AG08395 (cell line): ENCODE measurements at regions not wholly inside any gene's neighbourhood (a gene's known extent, or its start where the extent isn't known, plus 50 kb on each side); places are given as distances from the start of the nearest gene placed in this dataset.
"Not testable (repeated sequence)": the region's sequence is repeated elsewhere in the genome, so short reads cannot be mapped to it uniquely, and the experiment has no call there.

Source experiments
- DNase-seq: peaks from one replicate; pipeline ENCODE4 v3.0.0; 2012; ENCODE audit warnings: mixed read lengths, low spot score

DNA sequence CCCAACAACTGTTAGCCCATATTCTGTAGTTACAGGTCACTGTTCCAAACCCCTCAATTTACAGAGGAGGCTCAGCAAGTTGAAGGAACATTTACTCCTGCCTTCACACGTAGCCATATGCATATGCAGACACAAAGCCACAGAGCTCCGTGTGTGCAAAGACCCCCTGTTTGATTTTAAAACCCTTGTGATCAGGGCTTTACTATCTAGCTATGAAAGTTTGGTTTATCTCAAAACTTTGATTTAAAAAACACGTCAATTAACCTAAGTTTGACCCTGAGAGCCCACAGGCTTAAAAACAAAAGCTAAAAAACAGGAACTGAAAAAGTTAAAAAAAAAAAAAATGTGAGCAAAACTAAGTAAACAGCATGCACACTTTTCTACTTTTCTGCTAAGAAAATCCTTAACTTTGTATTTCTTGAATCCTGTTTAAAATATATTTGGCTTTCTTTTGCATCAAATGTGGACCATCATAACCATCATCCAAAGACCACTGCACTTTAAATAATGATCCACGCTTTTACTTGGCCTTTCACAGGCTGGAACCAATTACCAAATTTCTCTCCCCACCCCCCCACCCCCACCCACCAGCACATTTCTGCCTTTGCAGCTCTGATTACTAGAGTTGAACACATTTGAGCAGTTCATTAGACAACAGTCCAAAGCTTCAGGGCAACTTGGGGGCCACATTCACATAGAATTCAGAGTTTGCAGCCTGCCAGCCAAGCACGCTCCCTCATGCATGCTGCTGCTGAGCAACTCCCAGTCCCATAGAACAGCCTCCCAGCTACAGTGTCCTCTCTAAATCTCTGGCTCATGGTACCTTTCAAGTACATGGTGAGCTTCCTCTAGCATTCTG lies 128.8 kb upstream of the MAP3K1 start:
- no peak for DNase-seq

DNA sequence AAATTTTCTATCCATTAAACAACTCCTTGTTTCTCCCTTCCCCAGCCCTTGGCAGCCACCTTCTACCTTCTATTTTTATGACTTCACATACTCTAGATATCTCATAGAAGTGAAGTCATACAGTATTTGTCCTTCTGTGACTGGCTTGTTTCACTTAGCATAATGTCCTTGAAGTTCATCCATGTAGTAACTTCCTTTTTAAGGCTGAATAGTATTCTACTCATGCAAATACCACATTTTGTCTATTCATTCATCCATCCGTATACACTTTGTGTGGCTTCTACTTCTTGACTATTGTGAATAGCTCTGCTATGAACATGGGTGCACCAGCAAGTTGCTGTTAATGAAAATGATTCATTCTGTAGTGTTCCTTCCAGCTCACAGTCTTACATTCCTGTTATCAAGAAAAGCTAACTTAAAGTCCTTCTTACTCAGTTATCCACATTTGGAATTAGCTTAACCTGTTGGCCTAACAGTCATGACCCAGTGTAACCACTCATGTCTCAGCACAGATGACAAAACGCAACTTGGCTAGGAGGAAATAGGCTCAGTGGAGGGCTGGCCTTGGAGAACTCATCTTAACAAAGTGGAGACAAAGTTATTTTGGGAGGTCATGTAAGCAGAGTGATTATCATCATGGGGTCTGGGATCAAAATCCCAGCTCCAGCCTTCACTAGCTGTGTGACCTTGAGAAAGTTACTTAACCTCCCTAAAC lies 129.7 kb upstream of the MAP3K1 start:
- DNase-seq = no peak

DNA sequence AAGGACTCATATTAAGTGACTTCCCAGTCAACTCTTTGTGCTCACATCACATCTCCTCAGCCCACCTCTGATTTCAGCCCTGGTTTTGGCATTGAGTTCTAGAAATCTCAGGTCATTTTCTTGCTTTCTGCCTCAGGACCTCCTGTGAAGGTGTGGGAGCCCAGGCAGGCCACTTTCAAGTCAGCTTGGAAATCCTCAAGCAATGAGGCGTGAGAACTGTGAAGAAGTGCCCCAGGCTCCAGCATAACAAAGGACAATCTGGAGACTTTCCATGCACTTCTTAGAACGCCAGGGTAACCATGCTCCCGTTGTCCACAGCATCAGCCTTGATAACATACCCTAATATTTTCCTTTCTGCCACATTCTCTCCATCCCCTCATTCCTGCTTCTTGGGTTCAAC lies 131.2 kb upstream of the MAP3K1 start:
- DNase-seq = no peak

DNA sequence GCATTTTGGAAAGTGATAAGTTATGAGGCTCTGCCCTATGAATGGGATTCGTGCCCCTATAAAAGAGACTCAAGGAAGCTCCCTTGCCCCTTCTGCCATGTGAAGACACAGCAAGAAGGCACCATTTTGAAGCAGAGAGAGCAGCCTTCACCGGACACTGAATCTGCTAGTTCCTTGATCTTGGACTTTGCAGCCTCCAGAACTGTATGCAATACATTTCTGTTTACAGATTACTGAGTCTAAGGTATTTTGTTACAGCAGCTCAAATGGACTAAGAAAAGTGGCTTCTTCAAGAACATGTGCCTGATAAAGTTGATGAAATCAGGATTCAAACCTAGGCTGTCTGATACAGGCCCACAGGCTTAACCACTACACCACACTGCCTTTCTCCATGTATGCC lies 131.6 kb upstream of the MAP3K1 start:
- no peak for DNase-seq

DNA sequence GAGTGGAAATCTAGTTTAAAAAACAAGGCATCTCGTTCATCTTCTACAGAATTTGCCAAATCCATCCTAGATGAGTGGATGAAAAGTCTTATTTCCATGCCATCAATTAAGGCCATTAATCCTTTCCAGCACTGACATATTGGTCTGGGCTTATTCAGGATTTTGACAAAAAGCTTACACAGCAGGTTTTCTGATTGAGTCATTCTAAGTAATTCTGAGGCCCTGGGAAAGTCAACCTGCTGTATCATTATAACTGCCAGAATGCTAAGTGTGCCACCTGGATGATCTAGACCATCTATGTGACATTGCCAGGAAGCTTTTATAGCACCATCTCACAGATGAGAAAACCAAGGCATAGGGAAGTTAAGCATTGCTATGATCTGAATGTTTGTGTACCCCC lies 132.1 kb upstream of the MAP3K1 start:
- no peak for DNase-seq

DNA sequence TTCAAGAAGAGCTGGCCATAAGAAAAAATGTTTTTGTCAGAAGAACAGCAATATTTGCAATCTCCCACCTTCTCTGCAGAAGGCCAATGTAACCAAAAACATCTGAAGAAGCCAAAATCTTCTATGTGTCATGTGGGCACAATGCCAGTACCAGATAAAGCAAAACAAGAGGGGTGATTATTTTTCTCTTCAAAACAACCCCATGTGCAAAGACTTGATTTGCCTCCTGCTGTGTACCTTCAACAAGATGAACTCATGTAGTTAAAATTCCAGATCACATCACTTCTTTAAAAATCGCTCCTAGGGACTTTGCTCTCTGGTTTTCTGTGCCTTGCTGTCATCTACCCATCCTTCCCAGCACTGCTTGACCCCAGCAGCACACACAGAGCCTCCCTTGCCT lies 134.0 kb upstream of the MAP3K1 start:
- DNase-seq = peak; percentile 42

DNA sequence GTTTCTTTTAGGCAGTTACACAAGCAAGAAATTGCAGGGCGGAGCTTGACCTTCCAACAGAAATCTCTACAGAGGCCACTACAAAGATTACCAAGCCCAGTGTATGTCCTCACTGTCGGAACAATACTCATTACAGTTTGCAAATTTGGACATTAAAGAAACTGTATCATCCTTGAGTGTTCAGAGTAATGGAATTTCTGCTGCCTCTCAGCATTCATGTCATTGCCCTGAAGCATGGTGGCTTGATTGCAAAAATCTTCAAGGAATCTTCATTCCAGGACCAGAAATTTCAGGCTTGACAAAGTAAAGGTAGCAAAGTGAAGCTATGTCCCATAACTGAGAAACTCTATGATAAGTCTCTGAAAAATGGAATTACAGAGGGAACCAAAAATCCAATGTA lies 134.6 kb upstream of the MAP3K1 start:
- no peak for DNase-seq

DNA sequence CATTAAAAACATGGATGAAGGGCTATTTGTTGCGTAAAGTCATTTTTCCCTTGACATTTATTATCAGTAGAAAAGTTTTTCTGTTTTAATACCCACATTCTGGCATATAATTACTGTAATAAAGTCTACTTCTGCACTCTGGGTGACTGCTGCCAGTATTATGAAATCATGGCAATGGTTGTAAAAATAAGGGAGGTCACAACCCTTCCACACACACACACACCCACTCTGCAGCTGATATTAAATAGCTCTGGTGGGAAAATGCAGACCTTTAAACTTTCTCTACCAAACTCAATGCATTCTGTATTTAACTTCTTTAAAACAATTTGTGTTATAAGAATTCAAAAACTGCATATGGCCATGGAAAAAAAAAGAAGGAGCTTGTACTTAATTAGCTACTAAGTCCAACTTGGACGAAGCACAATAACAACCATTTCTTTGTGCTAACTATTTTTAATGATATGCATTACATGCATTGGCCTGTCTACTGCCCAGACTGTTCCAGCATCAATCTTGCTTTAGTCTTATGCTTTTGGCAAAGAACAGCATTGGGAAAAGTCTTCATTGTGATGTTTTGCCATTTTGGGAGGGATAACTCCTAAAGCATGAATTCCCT lies 137.6 kb upstream of the MAP3K1 start:
- DNase-seq = no peak

DNA sequence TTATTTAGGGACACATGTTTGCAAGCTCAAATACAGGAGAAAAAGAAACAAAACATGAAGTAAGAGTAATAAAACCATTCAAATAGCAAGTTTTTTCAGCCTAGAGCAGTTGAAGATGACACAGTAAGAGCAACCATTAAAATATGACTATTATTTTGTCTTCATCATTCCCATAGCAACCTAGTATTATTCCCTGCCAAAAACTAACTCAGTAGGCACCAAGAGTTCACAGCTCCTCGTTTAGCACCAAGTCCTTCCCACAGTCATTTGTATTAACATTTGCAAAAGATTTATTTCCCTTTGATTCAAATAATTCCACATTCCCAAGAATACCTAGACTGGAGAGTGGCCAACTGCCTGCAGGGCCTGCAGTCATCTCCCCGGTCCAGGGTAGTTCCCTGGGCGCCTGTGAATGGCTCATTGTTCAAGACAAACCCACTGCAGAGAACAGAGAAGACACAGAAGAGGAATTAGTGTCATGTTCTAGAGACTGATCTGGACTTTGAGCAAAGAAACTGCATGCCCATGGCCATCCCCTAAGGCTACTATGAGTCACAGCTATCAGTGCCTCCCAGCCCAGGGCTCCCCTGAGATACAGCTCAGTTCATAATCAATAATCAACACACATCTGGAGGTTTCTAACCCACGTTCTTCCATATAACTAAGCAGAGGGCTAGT lies 139.1 kb upstream of the MAP3K1 start:
- no peak for DNase-seq

DNA sequence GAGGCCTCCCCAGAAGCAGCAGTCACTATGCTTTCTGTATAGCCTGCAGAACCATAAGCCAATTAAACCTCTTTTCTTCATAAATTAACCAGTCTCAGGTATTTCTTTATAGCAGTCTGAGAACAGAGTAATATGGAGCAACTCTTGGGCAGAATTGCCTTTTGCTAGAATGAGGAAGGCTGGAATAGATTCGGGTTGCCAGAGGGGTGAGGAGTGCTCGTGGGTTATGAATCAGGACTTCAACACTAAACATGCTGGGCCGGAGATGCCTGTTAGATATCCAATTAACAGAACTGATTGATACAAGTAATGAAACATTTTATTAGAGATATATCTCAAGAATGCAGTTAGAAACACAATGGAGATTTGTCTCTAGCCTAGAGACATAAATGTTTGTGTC lies 140.9 kb upstream of the MAP3K1 start:
- DNase-seq = no peak

DNA sequence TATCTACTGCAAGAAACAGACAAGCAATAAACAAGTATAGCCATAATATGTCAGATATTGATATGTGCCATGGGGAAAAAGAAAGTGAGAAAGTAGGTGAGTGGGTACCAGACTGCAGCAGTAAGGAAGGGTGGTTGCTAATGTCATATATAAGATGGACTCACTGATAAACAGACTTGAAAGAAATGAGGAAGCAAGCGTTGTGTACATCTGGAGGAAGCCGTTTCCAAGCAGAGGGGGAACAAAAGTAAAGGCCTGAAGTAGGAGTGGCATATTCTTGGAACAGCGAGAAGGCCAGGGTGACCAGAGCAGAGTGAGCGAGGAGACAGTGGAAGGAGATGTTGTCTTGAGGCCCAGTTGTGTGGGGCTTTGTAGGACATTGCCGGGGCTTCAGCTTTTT lies 142.2 kb upstream of the MAP3K1 start:
- DNase-seq = no peak

DNA sequence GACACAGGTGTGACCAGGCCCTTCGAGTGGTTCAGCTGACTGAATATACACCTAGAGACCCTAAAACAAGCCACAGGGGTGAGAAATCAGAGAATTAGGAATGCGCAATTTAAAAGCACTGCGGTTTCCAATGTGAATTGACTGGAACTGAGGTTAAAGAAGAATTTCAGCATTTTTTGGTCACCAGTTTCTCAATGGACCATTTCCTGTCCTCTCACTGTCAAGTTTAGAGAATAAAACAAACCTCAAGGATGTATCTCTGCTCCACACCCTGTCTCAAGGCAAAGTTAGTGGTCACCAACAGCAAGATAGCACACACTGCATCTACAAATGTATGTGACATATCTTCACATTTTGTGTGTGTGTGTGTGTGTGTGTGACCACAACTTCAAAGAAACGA lies 143.8 kb upstream of the MAP3K1 start:
- DNase-seq = no peak

DNA sequence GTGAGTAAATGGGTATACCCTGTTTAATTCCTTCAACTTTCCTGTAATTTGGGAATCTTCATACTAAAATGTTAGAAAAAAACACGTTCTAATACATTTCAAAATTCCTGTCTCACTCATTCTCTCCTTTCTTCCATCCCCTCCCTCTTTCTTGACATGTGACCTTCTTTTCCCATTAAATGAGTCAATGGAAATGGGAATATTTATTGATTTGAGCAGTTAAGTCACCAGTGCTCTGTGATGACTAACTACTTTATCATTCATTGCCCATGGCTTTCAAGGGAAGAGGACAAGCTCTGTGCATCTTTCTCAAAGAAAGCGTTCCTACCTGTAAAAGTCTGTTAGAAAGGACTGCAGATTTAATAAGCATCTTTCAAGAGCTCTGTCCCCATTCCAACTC lies 144.4 kb upstream of the MAP3K1 start:
- DNase-seq = no peak

DNA sequence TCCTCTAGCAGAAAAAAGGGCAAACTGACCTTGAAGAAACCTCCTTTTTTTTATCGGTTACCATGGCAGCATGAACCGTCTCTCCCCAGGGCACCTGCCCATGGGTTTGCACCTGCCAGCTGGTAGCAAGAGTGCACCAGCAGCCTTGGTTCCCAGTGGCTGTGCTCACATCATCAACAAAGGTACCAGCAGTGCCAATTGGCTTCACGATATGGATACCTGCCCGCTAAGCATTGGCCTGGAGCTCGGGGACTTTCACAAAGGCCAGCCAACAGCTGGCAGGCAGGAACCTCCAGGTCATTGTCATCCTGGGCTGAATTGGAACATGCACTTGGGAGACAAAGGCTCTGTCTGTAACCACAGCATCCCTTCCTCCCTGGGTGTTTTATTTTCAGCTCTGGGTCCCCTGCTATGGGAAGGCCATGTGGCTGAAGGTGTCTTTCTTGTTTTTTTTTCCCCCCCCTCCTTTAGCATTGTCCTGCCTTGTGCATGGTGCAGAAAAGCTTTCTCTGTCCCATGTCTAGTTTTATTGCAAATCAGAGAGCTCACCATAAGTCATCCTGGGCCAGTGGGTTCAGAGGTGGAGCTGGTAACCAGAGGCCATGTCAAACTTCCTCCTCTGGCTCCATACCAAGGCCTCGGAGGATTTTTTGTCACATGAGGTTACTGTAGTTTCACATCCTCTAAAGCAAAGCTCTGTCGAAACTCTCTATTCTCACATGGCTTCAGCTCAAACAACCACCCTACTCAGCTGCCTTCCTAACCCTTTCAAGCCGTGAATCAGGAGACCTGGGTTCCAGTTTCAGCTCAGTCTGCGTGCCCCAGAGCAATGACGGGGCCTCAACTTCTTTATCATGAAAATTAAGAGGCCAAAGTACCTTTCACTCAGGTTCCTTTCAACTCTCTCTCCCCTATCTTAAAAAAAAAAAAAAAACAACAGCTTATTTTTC lies 145.5 kb upstream of the MAP3K1 start:
- peak; percentile 53 for DNase-seq

DNA sequence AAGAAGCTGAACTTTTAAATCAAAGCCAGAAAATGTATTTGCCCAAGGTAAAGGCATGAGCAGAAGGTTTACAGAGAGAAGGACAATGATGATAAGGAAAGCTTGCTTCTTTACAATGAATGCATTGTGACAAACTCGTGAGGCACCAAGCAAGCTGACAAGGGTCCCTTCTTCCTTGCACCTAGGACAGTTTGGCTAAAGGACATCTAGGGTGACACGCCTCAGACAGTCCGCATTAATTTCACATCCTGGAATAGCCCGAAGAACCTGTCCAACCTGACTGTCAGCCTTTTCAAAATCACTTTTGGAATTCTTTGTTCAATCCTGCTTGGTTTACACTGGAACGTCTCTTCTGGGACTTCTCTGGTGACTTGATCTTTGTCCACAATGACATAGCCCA lies 146.4 kb upstream of the MAP3K1 start:
- DNase-seq = no peak

DNA sequence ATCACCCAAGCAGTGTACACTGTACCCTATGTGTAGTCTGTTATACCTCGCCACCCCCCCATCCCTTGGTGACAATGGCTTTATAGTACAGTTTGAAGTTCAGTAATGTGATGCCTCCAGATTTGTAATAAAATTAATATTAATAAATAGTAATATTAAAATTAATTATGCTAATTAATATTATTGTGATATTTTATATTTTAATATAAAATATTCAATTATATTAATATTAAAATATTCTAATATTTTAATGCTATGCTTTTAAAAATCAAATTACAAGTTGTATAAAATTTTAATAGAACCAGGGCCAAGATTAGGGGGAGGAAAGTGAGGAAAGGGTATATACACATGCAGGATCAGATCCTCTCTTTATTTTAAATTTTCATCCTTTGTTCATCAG lies 147.7 kb upstream of the MAP3K1 start:
- DNase-seq = no peak

DNA sequence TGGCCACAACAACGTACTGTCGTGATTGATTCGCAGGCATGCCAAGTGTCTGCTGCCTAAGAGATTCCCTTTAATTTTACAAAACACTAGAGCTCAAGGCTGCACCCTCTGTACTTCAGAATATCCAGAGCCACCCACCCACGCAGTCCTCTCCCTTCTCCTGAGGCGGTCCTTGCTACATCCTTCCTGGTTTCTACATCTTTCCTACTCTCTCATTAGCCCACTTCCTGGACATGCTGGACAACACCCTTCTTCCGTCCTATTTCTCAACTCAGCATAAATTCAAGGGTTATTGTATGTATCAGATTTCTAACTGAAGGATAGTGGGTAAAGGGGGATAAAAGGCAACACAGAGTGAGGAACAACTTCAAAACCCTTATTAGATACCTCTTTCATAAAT lies 148.4 kb upstream of the MAP3K1 start:
- no peak for DNase-seq

DNA sequence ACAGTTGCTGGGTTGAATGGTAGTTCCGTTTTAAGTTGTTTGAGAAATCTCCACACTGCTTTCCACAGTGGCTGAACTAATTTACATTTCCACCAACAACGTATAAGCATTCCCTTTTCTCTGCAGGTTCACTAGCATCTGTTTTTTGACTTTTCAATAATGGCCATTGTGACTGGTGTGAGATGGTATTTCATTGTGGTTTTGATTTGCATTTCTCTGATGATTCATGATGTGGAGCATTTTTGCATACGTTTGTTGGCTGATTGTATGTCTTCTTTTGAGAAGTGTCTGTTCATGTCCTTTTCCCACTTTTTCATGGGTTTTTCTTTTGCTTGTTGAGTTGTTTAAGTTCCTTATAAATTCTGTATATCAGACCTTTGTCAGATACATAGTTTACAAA lies 150.2 kb upstream of the MAP3K1 start:
- DNase-seq = not testable (repeated sequence)

DNA sequence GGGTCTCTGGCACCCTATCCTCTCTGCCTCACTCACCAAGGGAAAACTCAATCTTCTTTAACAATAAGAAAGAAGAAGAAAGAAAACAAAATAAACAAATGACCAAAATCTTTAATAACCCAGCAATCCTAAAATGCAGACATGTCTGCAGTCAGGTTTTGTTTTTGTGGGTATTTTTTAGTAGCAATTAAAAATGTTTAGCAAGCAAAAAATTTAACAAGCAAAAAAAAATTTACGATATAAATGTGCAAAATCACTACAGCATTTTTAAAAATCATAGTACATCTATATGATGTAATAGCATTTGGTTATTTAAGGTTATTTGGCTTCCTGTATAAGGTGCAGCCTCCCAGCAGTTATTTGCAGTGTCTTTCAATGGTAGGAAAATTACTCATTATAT lies 151.3 kb upstream of the MAP3K1 start:
- DNase-seq = no peak

DNA sequence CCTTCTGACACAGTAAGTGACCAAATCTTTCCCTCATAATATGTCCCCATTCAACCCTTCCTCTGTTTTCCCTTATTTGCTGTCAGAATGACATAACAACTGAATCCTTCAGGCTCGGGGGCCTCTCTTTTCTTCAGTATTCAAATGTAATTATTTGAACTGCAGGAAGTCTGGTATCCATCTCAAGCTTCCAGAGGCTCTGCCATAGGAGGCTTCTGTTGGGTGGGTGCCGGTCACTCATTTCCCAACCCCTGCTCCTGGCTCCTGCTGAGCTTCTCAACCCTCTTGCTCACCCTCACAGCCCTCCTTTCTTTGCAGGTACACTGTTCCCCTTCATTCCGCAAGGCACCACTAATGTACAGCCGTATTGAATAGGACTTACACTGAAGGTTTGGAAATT lies 151.8 kb upstream of the MAP3K1 start:
- no peak for DNase-seq

DNA sequence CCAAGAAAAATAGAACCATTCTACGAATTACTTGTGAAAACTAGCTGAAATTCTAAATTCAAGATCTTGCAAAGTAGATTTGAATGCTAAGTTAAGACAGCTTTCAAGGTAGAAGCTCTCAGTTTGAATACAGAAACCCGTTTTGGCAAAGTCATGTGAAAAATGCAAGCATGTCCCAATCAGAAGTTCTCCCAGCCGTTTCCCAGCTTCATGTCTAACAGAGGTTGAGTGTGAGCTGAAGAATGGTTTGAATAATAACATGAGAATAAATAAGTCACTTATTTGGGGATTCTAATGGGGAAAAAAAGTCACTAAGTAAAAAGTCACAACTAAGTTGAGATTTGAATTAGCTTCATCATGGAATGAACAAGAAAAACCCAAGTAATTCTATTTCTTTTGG lies 152.5 kb upstream of the MAP3K1 start:
- DNase-seq = no peak

DNA sequence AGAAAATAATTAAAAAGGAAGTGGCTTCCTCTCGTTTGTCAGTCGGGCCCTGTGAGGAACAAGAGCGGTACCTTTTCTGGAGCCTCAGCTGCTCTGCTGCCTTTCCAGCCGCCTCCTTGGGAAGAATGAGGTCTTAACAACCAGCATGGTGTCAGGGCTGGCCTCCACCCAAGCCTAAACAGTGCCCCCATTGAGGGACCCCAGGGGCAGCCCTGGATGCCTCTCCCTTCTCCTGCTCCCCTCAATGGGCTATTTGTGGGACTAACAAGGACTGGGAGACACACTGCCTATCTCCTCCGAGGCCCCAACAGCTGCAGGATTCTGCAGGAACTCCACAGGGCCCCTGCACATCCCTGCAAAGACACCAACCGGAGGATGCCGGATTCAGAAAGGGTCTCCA lies 155.4 kb upstream of the MAP3K1 start:
- no peak for DNase-seq
